ENCODE measurements at regions not wholly inside any gene's neighbourhood (a gene's known extent, or its start where the extent isn't known, plus 50 kb on each side); places are given as distances from the start of the nearest gene placed in this dataset.

- FAIRE-seq = no peak
- CTCF ChIA-PET (ENCODE audit: low intra/inter-chr PET ratio) = no interaction called here
- no peak for TF ChIP-seq NUFIP1 (IDR thresholded peaks at IDR 0.05; ENCODE audit: partially characterized antibody)
- no peak for TF ChIP-seq ZSCAN29 (IDR thresholded peaks at IDR 0.05)
- no peak for TF ChIP-seq GTF2B (IDR thresholded peaks at IDR 0.05; ENCODE audit: extremely low read depth, insufficient read length)
- TF ChIP-seq RAD51 (IDR thresholded peaks at IDR 0.05; ENCODE audit: borderline replicate concordance, low read depth) = peak; percentile 84
- TF ChIP-seq ZNF668 (CRISPR knock-in tag; IDR thresholded peaks at IDR 0.05) = no peak
- no peak for TF ChIP-seq ILF3 (IDR thresholded peaks at IDR 0.05; ENCODE audit: borderline replicate concordance)
- no peak for TF ChIP-seq ZNF354B (CRISPR knock-in tag; IDR thresholded peaks at IDR 0.05)
- TF ChIP-seq CBFB (CRISPR knock-in tag; IDR thresholded peaks at IDR 0.05) = no peak
- TF ChIP-seq TRIM24 (IDR thresholded peaks at IDR 0.05) = no peak
- no peak for TF ChIP-seq MTA1 (IDR thresholded peaks at IDR 0.05; ENCODE audit: borderline replicate concordance)
- TF ChIP-seq SRF (CRISPR knock-in tag; IDR thresholded peaks at IDR 0.05) = no peak
- no peak for TF ChIP-seq KHSRP (IDR thresholded peaks at IDR 0.05)
- TF ChIP-seq RFX7 (CRISPR knock-in tag; IDR thresholded peaks at IDR 0.05) = no peak
- TF ChIP-seq PHTF2 (CRISPR knock-in tag; IDR thresholded peaks at IDR 0.05) = no peak
- TF ChIP-seq CTCF (IDR thresholded peaks at IDR 0.05 in 2 of 3, conservative IDR thresholded peaks at IDR 0.05 in 1 of 3; ENCODE audit: insufficient read depth in 2 of 3, low read depth in 1 of 3, low read length in 3 of 3) = 0 out of 6 replicates have a peak, but pooled peaks of 1 of the 3 experiments have one; percentile 16
- TF ChIP-seq, protein P1, sequence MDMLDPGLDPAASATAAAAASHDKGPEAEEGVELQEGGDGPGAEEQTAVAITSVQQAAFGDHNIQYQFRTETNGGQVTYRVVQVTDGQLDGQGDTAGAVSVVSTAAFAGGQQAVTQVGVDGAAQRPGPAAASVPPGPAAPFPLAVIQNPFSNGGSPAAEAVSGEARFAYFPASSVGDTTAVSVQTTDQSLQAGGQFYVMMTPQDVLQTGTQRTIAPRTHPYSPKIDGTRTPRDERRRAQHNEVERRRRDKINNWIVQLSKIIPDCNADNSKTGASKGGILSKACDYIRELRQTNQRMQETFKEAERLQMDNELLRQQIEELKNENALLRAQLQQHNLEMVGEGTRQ (CRISPR knock-in tag; IDR thresholded peaks at IDR 0.05) = peak; percentile 92
- no peak for TF ChIP-seq MEIS2 (IDR thresholded peaks at IDR 0.05; ENCODE audit: partially characterized antibody)
- TF ChIP-seq FOXK2 (conservative IDR thresholded peaks at IDR 0.05 in 1 of 2, IDR thresholded peaks at IDR 0.05 in 1 of 2; ENCODE audit: low read depth in 2 of 2) = no peak
- no peak for TF ChIP-seq NCOA4 (IDR thresholded peaks at IDR 0.05; ENCODE audit: partially characterized antibody)
- TF ChIP-seq SETDB1 (IDR thresholded peaks at IDR 0.05; ENCODE audit: low read length) = no peak
- TF ChIP-seq TEAD4 (IDR thresholded peaks at IDR 0.05; ENCODE audit: low read length) = no peak
- no peak for TF ChIP-seq TEAD4 (CRISPR knock-in tag; IDR thresholded peaks at IDR 0.05; ENCODE audit: borderline replicate concordance)
- no peak for TF ChIP-seq ETV1 (tag; conservative IDR thresholded peaks at IDR 0.05; ENCODE audit: low read depth)
- TF ChIP-seq ZFPM2 (CRISPR knock-in tag; IDR thresholded peaks at IDR 0.05) = no peak
- TF ChIP-seq DDX20 (tag; IDR thresholded peaks at IDR 0.05; ENCODE audit: low read depth) = no peak
Observed at GRCh38 chr6:110549277-110549676, 72.9 kb upstream of the SLC22A16 start.

More at GRCh38 chr6:110549277-110549676, 72.9 kb upstream of the SLC22A16 start:
- POLR2A ChIA-PET = interaction anchor here (0.6 to 1.7 kb wide), 2 partner anchors 13 to 201 kb away, joined by 3 to 4 read pairs; no protein-coding TSS in a partner anchor
- ATAC-seq = peak; percentile 87
- peaks cover 5% of the 10 kb centered on the region for H3K9me3 ChIP-seq (replicated peaks; ENCODE audit: control insufficient read depth, insufficient read depth, low read depth, low read length)
- in situ Hi-C loops (cut with MboI) = no loop called here
- H2AFZ ChIP-seq (ENCODE audit: low read depth, low read length) = peak overlapping the region; percentile 73
- peak overlapping the region; percentile 23; the same call in 1 of the 2 replicates for H3K4me2 ChIP-seq (ENCODE audit: insufficient read depth, low read length)
- intact Hi-C loops (cut with micrococcal nuclease) = no loop called here
- H3K4me1 ChIP-seq (replicated peaks in 1 of 2; ENCODE audit: control insufficient read depth in 2 of 2, insufficient read depth in 2 of 2, low read length in 2 of 2) = no peaks in the 10 kb centered on the region
- peaks cover 2 to 29% of the 10 kb centered on the region in 2 experiments; a peak in 3 of 5 replicates for H3K27me3 ChIP-seq (ENCODE audit: control insufficient read depth in 2 of 2, insufficient read depth in 2 of 2, low read length in 2 of 2)
- WGBS (ENCODE audit: insufficient coverage, low coverage, missing lambda C conversion rate) = 8% methylated on average over 5 of the region's 5 CpGs
- H3K79me2 ChIP-seq (ENCODE audit: control insufficient read depth, insufficient read depth, low read length) = no peaks in the 10 kb centered on the region
- BruUV-seq (replicated peaks) = no TSS peak
- peak; percentile 21 to 61 (median 55) for DNase-seq (ENCODE audit: extremely low read depth in 1 of 4, low spot score in 3 of 4)
- H3K9me1 ChIP-seq (ENCODE audit: control insufficient read depth, insufficient read depth, low read length) = no peaks in the 10 kb centered on the region
- H3K27ac ChIP-seq (ENCODE audit: extremely low read depth, low read depth, low read length) = no peak overlapping the region
- H3K4me3 ChIP-seq = no peak overlapping the region
- no peak overlapping the region for H3K9ac ChIP-seq (ENCODE audit: insufficient read depth in 1 of 2, low read depth in 2 of 2, low read length in 2 of 2)
- no peaks in the 10 kb centered on the region for H4K20me1 ChIP-seq (replicated peaks; ENCODE audit: control insufficient read depth, insufficient read depth, low read length)
- H3K36me3 ChIP-seq (ENCODE audit: control insufficient read depth, insufficient read depth, low read length) = no peaks in the 10 kb centered on the region

Data from K562 (cell line).